Neural cell (in vitro differentiated cells): ENCODE measurements at regions not wholly inside any gene's neighbourhood (a gene's known extent, or its start where the extent isn't known, plus 50 kb on each side); places are given as distances from the start of the nearest gene placed in this dataset.

Source experiments
- CTCF ChIP-seq: fragments of 450-650 bp; IDR thresholded peaks from 2 replicates; pipeline ENCODE4 v1.5.1; 2014; ENCODE audit warnings: antibody characterized with exemption, mild to moderate bottlenecking, moderate library complexity; ENCODE audit not compliant: poor library complexity, severe bottlenecking
- EP300 ChIP-seq: fragments of 450-650 bp; conservative IDR thresholded peaks from 2 replicates; pipeline ENCODE4 v1.6.1; 2014; ENCODE audit warnings: antibody characterized with exemption, mild to moderate bottlenecking, moderate library complexity; ENCODE audit not compliant: poor library complexity, severe bottlenecking
- EZH2 ChIP-seq: fragments of 200-600, 300-800 bp; shearing (Covaris generic), sonication (generic); IDR thresholded peaks from 2 replicates; pipeline ENCODE4 v1.6.1; 2014; ENCODE audit warnings: antibody characterized with exemption, low read length, borderline replicate concordance, mild to moderate bottlenecking; ENCODE audit not compliant: insufficient read depth, poor library complexity, severe bottlenecking
- MXI1 ChIP-seq: fragments of 450-650 bp; conservative IDR thresholded peaks from 2 replicates; pipeline ENCODE4 v1.6.1; 2014; ENCODE audit warnings: antibody characterized with exemption, mild to moderate bottlenecking; ENCODE audit not compliant: poor library complexity, severe bottlenecking
- POLR2AphosphoS5 ChIP-seq: IDR thresholded peaks from 2 replicates; pipeline ENCODE4 v1.6.1; 2012
- RAD21 ChIP-seq: fragments of 450-650 bp; conservative IDR thresholded peaks from 2 replicates; pipeline ENCODE4 v1.6.1; 2014; ENCODE audit warnings: antibody characterized with exemption, mild to moderate bottlenecking, moderate library complexity
- SMC3 ChIP-seq: fragments of 450-650 bp; conservative IDR thresholded peaks from 2 replicates; pipeline ENCODE4 v1.6.1; 2014; ENCODE audit warnings: antibody characterized with exemption, mild to moderate bottlenecking, moderate library complexity; ENCODE audit not compliant: poor library complexity
- TAF1 ChIP-seq: IDR thresholded peaks from 2 replicates; pipeline ENCODE4 v1.6.1; 2012; ENCODE audit warnings: low read depth
- TF ChIP-seq, protein P1 (sequence below): IDR thresholded peaks from 2 replicates; pipeline ENCODE4 v1.6.1; 2012; ENCODE audit warnings: borderline replicate concordance

GRCh38 chr2:129905664-129906081 is 73.8 kb upstream of the RAB6C start:
- TF ChIP-seq POLR2AphosphoS5, result no peak
- no peak for TF ChIP-seq SMC3
- TF ChIP-seq EP300, result no peak
- no peak for TF ChIP-seq CTCF
- TF ChIP-seq RAD21, result no peak
- TF ChIP-seq, protein P1, sequence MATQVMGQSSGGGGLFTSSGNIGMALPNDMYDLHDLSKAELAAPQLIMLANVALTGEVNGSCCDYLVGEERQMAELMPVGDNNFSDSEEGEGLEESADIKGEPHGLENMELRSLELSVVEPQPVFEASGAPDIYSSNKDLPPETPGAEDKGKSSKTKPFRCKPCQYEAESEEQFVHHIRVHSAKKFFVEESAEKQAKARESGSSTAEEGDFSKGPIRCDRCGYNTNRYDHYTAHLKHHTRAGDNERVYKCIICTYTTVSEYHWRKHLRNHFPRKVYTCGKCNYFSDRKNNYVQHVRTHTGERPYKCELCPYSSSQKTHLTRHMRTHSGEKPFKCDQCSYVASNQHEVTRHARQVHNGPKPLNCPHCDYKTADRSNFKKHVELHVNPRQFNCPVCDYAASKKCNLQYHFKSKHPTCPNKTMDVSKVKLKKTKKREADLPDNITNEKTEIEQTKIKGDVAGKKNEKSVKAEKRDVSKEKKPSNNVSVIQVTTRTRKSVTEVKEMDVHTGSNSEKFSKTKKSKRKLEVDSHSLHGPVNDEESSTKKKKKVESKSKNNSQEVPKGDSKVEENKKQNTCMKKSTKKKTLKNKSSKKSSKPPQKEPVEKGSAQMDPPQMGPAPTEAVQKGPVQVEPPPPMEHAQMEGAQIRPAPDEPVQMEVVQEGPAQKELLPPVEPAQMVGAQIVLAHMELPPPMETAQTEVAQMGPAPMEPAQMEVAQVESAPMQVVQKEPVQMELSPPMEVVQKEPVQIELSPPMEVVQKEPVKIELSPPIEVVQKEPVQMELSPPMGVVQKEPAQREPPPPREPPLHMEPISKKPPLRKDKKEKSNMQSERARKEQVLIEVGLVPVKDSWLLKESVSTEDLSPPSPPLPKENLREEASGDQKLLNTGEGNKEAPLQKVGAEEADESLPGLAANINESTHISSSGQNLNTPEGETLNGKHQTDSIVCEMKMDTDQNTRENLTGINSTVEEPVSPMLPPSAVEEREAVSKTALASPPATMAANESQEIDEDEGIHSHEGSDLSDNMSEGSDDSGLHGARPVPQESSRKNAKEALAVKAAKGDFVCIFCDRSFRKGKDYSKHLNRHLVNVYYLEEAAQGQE, result no peak
- TF ChIP-seq EZH2, result no peak
- TF ChIP-seq TAF1, result no peak
- no peak for TF ChIP-seq MXI1
